ENCODE measurements at regions not wholly inside any gene's neighbourhood (a gene's known extent, or its start where the extent isn't known, plus 50 kb on each side); places are given as distances from the start of the nearest gene placed in this dataset.

DNA sequence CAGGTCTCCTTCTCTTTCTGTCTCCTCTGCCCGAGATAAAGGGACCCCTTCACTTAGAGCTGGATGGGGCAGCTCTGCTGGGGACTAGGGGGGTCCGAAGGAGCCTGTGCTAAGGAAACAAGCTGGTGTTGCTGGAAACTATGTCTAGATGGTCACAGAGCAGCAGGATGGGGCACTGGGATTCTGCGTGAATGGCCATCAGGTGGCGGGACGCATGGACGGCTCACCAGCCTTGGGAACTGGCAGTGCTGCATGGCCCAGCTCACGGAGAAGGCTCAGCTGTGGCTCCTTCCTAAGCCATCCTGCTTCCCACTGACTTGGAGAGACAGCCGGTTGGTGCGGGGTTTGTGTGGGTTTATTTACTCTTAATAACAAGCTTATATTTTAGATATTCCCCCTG is 411.8 kb downstream of the ZNF536 start:
- ATAC-seq, result no peak
- TF ChIP-seq ZNF219 (CRISPR knock-in tag; IDR thresholded peaks at IDR 0.05; ENCODE audit: borderline replicate concordance), result no peak
- TF ChIP-seq ZNF416 (CRISPR knock-in tag; IDR thresholded peaks at IDR 0.05), result no peak
- TF ChIP-seq, protein P1, sequence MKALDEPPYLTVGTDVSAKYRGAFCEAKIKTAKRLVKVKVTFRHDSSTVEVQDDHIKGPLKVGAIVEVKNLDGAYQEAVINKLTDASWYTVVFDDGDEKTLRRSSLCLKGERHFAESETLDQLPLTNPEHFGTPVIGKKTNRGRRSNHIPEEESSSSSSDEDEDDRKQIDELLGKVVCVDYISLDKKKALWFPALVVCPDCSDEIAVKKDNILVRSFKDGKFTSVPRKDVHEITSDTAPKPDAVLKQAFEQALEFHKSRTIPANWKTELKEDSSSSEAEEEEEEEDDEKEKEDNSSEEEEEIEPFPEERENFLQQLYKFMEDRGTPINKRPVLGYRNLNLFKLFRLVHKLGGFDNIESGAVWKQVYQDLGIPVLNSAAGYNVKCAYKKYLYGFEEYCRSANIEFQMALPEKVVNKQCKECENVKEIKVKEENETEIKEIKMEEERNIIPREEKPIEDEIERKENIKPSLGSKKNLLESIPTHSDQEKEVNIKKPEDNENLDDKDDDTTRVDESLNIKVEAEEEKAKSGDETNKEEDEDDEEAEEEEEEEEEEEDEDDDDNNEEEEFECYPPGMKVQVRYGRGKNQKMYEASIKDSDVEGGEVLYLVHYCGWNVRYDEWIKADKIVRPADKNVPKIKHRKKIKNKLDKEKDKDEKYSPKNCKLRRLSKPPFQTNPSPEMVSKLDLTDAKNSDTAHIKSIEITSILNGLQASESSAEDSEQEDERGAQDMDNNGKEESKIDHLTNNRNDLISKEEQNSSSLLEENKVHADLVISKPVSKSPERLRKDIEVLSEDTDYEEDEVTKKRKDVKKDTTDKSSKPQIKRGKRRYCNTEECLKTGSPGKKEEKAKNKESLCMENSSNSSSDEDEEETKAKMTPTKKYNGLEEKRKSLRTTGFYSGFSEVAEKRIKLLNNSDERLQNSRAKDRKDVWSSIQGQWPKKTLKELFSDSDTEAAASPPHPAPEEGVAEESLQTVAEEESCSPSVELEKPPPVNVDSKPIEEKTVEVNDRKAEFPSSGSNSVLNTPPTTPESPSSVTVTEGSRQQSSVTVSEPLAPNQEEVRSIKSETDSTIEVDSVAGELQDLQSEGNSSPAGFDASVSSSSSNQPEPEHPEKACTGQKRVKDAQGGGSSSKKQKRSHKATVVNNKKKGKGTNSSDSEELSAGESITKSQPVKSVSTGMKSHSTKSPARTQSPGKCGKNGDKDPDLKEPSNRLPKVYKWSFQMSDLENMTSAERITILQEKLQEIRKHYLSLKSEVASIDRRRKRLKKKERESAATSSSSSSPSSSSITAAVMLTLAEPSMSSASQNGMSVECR (CRISPR knock-in tag; IDR thresholded peaks at IDR 0.05; ENCODE audit: borderline replicate concordance), result no peak
- no peak overlapping the region for H3K27ac Mint-ChIP-seq
- H3K36me3 Mint-ChIP-seq, result peaks cover 2% of the 10 kb centered on the region
- CTCF ChIA-PET, result interaction anchor here (0.8 to 2.8 kb wide), 16 partner anchors 9 to 115 kb away, joined by 3 to 24 read pairs (median 6); no protein-coding TSS in a partner anchor
- H3K27me3 Mint-ChIP-seq (ENCODE audit: low read depth), result no peaks in the 10 kb centered on the region; the same call in 1 of the 2 replicates
- DNase-seq (ENCODE audit: low spot score), result no peak
- POLR2A ChIA-PET, result no interaction called here
- H3K4me1 Mint-ChIP-seq, result no peaks in the 10 kb centered on the region
- H3K4me3 Mint-ChIP-seq, result no peak overlapping the region
- peaks cover 4% of the 10 kb centered on the region for H3K9me3 Mint-ChIP-seq

DNA sequence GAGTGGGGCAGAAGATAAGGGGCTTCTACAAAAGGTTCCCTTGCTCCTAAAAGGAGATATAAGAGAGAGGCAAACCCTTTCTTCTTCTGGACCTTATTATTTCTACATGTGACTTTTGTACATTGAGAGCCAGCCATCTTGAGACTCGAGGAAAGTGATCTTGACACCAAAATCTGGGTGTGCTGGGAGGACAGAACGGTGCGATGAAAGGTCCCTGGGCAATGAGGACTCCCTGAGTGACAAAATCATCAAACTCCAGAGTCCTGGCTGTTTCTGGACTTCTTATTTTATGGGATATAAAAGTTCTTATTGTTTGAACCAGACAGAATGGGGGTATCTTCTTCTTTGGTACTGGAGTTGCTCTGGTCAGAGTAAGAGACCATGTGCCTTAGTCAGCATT is 411.0 kb downstream of the ZNF536 start:
- ChIA-PET CTCF (interaction anchor here (2.0 to 2.8 kb wide), 3 partner anchors 89 to 114 kb away, joined by 12 to 13 read pairs (median 13); no protein-coding TSS in a partner anchor), POLR2A (no interaction called here)
- no peak overlapping the region for H3K27ac Mint-ChIP-seq
- H3K9me3 Mint-ChIP-seq, result peaks cover 4% of the 10 kb centered on the region; the same call in 1 of the 2 replicates
- no peaks in the 10 kb centered on the region for H3K36me3 Mint-ChIP-seq
- no peaks in the 10 kb centered on the region for H3K4me1 Mint-ChIP-seq
- no peaks in the 10 kb centered on the region; the same call in 1 of the 2 replicates for H3K27me3 Mint-ChIP-seq (ENCODE audit: low read depth)
- ATAC-seq, result no peak
- DNase-seq (ENCODE audit: low spot score), result no peak
- TF ChIP-seq, protein P2, sequence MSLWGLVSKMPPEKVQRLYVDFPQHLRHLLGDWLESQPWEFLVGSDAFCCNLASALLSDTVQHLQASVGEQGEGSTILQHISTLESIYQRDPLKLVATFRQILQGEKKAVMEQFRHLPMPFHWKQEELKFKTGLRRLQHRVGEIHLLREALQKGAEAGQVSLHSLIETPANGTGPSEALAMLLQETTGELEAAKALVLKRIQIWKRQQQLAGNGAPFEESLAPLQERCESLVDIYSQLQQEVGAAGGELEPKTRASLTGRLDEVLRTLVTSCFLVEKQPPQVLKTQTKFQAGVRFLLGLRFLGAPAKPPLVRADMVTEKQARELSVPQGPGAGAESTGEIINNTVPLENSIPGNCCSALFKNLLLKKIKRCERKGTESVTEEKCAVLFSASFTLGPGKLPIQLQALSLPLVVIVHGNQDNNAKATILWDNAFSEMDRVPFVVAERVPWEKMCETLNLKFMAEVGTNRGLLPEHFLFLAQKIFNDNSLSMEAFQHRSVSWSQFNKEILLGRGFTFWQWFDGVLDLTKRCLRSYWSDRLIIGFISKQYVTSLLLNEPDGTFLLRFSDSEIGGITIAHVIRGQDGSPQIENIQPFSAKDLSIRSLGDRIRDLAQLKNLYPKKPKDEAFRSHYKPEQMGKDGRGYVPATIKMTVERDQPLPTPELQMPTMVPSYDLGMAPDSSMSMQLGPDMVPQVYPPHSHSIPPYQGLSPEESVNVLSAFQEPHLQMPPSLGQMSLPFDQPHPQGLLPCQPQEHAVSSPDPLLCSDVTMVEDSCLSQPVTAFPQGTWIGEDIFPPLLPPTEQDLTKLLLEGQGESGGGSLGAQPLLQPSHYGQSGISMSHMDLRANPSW (CRISPR knock-in tag; conservative IDR thresholded peaks at IDR 0.05; ENCODE audit: low read depth), result no peak
- TF ChIP-seq, protein P3, sequence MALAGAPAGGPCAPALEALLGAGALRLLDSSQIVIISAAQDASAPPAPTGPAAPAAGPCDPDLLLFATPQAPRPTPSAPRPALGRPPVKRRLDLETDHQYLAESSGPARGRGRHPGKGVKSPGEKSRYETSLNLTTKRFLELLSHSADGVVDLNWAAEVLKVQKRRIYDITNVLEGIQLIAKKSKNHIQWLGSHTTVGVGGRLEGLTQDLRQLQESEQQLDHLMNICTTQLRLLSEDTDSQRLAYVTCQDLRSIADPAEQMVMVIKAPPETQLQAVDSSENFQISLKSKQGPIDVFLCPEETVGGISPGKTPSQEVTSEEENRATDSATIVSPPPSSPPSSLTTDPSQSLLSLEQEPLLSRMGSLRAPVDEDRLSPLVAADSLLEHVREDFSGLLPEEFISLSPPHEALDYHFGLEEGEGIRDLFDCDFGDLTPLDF (CRISPR knock-in tag; IDR thresholded peaks at IDR 0.05), result no peak
- TF ChIP-seq TP53 (CRISPR knock-in tag; IDR thresholded peaks at IDR 0.05), result no peak
- TF ChIP-seq ZBTB21 (CRISPR knock-in tag; IDR thresholded peaks at IDR 0.05; ENCODE audit: borderline replicate concordance), result no peak
- TF ChIP-seq, protein P4, sequence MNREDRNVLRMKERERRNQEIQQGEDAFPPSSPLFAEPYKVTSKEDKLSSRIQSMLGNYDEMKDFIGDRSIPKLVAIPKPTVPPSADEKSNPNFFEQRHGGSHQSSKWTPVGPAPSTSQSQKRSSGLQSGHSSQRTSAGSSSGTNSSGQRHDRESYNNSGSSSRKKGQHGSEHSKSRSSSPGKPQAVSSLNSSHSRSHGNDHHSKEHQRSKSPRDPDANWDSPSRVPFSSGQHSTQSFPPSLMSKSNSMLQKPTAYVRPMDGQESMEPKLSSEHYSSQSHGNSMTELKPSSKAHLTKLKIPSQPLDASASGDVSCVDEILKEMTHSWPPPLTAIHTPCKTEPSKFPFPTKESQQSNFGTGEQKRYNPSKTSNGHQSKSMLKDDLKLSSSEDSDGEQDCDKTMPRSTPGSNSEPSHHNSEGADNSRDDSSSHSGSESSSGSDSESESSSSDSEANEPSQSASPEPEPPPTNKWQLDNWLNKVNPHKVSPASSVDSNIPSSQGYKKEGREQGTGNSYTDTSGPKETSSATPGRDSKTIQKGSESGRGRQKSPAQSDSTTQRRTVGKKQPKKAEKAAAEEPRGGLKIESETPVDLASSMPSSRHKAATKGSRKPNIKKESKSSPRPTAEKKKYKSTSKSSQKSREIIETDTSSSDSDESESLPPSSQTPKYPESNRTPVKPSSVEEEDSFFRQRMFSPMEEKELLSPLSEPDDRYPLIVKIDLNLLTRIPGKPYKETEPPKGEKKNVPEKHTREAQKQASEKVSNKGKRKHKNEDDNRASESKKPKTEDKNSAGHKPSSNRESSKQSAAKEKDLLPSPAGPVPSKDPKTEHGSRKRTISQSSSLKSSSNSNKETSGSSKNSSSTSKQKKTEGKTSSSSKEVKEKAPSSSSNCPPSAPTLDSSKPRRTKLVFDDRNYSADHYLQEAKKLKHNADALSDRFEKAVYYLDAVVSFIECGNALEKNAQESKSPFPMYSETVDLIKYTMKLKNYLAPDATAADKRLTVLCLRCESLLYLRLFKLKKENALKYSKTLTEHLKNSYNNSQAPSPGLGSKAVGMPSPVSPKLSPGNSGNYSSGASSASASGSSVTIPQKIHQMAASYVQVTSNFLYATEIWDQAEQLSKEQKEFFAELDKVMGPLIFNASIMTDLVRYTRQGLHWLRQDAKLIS (CRISPR knock-in tag; IDR thresholded peaks at IDR 0.05; ENCODE audit: borderline replicate concordance), result no peak
- TF ChIP-seq ZNF671 (CRISPR knock-in tag; IDR thresholded peaks at IDR 0.05), result no peak
- TF ChIP-seq, protein P5, sequence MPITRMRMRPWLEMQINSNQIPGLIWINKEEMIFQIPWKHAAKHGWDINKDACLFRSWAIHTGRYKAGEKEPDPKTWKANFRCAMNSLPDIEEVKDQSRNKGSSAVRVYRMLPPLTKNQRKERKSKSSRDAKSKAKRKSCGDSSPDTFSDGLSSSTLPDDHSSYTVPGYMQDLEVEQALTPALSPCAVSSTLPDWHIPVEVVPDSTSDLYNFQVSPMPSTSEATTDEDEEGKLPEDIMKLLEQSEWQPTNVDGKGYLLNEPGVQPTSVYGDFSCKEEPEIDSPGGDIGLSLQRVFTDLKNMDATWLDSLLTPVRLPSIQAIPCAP (CRISPR knock-in tag; IDR thresholded peaks at IDR 0.05), result no peak
- TF ChIP-seq, protein P1 (CRISPR knock-in tag; IDR thresholded peaks at IDR 0.05; ENCODE audit: borderline replicate concordance), result no peak
- TF ChIP-seq, protein P6, sequence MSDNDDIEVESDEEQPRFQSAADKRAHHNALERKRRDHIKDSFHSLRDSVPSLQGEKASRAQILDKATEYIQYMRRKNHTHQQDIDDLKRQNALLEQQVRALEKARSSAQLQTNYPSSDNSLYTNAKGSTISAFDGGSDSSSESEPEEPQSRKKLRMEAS (CRISPR knock-in tag; IDR thresholded peaks at IDR 0.05), result no peak
- TF ChIP-seq ZNF317 (CRISPR knock-in tag; IDR thresholded peaks at IDR 0.05; ENCODE audit: borderline replicate concordance, low read depth), result no peak
- TF ChIP-seq ZNF121 (CRISPR knock-in tag; IDR thresholded peaks at IDR 0.05), result no peak
- no peak for TF ChIP-seq ZNF219 (CRISPR knock-in tag; IDR thresholded peaks at IDR 0.05; ENCODE audit: borderline replicate concordance)
- TF ChIP-seq MYBL2 (CRISPR knock-in tag; IDR thresholded peaks at IDR 0.05), result no peak
- no peak overlapping the region for H3K4me3 Mint-ChIP-seq
